PC-3 (cell line): ENCODE measurements at regions not wholly inside any gene's neighbourhood (a gene's known extent, or its start where the extent isn't known, plus 50 kb on each side); places are given as distances from the start of the nearest gene placed in this dataset.

Experiments
- EZH2 ChIP-seq: fragments of 300-600 bp; sonication (generic); IDR thresholded peaks from one replicate; pipeline ENCODE4 v1.6.1; 2017; ENCODE audit warnings: antibody characterized with exemption, mild to moderate bottlenecking, low read length; ENCODE audit not compliant: unreplicated experiment
- EZH2phosphoT487 ChIP-seq: fragments of 300-600 bp; sonication (generic); IDR thresholded peaks from 2 replicates; pipeline ENCODE4 v1.6.1; 2018; ENCODE audit warnings: mild to moderate bottlenecking, antibody characterized with exemption, low read length, borderline replicate concordance
- TF ChIP-seq, protein P1 (sequence below): fragments of 300-600 bp; sonication (generic); conservative IDR thresholded peaks from 2 replicates; pipeline ENCODE4 v1.5.1; 2017; ENCODE audit warnings: antibody characterized with exemption, low read depth, mild to moderate bottlenecking, low read length

DNA sequence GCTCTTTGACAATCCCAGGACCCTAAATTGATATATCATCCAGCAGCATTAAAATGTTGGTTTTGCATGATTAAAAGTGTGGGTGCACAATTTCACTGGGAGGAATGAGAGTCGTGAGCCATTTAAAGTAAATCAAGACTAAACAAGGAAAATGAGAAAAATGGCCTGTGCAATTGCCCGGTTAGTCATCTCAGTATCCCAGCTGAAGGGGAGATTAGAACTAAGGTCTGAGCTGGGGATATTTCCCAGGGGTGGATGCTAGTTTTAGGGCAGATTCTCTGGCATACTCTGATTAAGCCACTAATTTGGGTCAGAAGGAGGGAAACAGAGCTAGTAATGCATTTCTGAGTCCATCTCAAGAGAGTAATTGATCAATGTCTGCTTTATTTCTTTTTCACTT lies 177.2 kb downstream of the EN1 start:
- TF ChIP-seq, protein P1, sequence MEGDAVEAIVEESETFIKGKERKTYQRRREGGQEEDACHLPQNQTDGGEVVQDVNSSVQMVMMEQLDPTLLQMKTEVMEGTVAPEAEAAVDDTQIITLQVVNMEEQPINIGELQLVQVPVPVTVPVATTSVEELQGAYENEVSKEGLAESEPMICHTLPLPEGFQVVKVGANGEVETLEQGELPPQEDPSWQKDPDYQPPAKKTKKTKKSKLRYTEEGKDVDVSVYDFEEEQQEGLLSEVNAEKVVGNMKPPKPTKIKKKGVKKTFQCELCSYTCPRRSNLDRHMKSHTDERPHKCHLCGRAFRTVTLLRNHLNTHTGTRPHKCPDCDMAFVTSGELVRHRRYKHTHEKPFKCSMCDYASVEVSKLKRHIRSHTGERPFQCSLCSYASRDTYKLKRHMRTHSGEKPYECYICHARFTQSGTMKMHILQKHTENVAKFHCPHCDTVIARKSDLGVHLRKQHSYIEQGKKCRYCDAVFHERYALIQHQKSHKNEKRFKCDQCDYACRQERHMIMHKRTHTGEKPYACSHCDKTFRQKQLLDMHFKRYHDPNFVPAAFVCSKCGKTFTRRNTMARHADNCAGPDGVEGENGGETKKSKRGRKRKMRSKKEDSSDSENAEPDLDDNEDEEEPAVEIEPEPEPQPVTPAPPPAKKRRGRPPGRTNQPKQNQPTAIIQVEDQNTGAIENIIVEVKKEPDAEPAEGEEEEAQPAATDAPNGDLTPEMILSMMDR = no peak
- TF ChIP-seq EZH2phosphoT487 (no peak), EZH2 (no peak)
